ENCODE measurements at regions not wholly inside any gene's neighbourhood (a gene's known extent, or its start where the extent isn't known, plus 50 kb on each side); places are given as distances from the start of the nearest gene placed in this dataset.

DNA sequence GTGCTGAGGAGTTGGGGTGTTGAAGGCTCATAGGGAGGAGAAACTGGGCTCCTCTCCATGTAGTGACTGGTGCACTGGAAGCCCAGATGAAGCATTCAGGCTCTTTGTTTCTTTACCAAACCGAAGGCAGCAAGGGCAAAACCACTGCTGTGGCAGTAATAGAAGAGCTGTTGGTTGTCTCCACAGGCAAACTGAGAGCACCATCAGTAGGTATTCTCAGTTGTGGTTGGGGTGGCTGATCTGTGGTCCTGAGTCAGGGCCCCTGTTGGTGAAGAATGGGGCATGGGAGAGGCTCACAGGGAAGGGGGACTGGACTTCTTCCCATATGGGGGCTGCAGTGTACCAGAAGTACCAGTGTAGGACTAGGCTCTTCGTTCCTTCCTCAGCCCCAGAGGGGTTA, 460.2 kb upstream of the IMPG1 start:
- no peak for TF ChIP-seq CTCF (optimal IDR thresholded peaks at IDR 0.05 in 1 of 3, IDR thresholded peaks at IDR 0.05 in 1 of 3, conservative IDR thresholded peaks at IDR 0.05 in 1 of 3; ENCODE audit: extremely low read depth in 1 of 3, insufficient read depth in 2 of 3, low read length in 3 of 3)
- no peak for TF ChIP-seq EZH2 (IDR thresholded peaks at IDR 0.05; ENCODE audit: low read length)

All from keratinocyte (primary cell).